CD14-positive monocyte (primary cell): ENCODE measurements at regions not wholly inside any gene's neighbourhood (a gene's known extent, or its start where the extent isn't known, plus 50 kb on each side); places are given as distances from the start of the nearest gene placed in this dataset.

Experiments used
- DNase-seq, 3 donors: peaks; one replicate each; pipeline ENCODE4 v3.0.0-alpha.2; 2011 to 2022
- H2AFZ ChIP-seq: 2 replicates; pipeline ENCODE4 v1.6.0; 2012; ENCODE audit warnings: mild to moderate bottlenecking, low read depth, low read length, inconsistent platforms; ENCODE audit not compliant: insufficient read depth, poor library complexity, severe bottlenecking
- H3K27ac ChIP-seq, 2 donors: 1 replicate in 1 of 2; 2 replicates in 1 of 2; pipeline ENCODE4 v1.5.1; 2012 to 2013; ENCODE audit warnings: low read length in 2 of 2, control low read depth in 1 of 2, inconsistent platforms in 1 of 2, low read depth in 1 of 2, mild to moderate bottlenecking in 1 of 2
- H3K27me3 ChIP-seq, 2 donors: one replicate each; pipeline versions ENCODE4 v1.6.0 to v1.6.1; 2011 to 2013; ENCODE audit warnings: low read length in 2 of 2; ENCODE audit not compliant: control insufficient read depth in 2 of 2, insufficient read depth in 2 of 2
- H3K36me3 ChIP-seq, 2 donors: replicated peaks in 1 of 2; 1 replicate in 1 of 2; 2 replicates in 1 of 2; pipeline versions ENCODE4 v1.5.1 to v1.6.1; 2012 to 2013; ENCODE audit warnings: low read length in 2 of 2, control low read depth in 1 of 2, inconsistent platforms in 1 of 2, mild to moderate bottlenecking in 1 of 2; ENCODE audit not compliant: insufficient read depth in 2 of 2, control insufficient read depth in 1 of 2
- H3K4me1 ChIP-seq, 2 donors: 1 replicate in 1 of 2; 2 replicates in 1 of 2; pipeline versions ENCODE4 v1.5.1 to v1.6.1; 2012 to 2013; ENCODE audit warnings: low read length in 2 of 2, control low read depth in 1 of 2, inconsistent platforms in 1 of 2, mild to moderate bottlenecking in 1 of 2, moderate library complexity in 1 of 2; ENCODE audit not compliant: insufficient read depth in 2 of 2, control insufficient read depth in 1 of 2
- H3K4me2 ChIP-seq: replicated peaks from 2 replicates; pipeline ENCODE3; 2012; ENCODE audit warnings: low read length, moderate library complexity, mild to moderate bottlenecking; ENCODE audit not compliant: poor library complexity, severe bottlenecking; ENCODE audit errors: extremely low read depth
- H3K4me3 ChIP-seq, 3 experiments: fragments of 200-600 bp in 1 of 3; sonication (generic) in 1 of 3; replicated peaks in 1 of 3; 1 replicate in 2 of 3; 2 replicates in 1 of 3; pipeline ENCODE4 v1.5.1; 2011 to 2013; ENCODE audit warnings: low read length in 3 of 3, mild to moderate bottlenecking in 3 of 3, control low read depth in 2 of 3, low read depth in 2 of 3, inconsistent platforms in 1 of 3, moderate library complexity in 1 of 3
- H3K79me2 ChIP-seq: 2 replicates; pipeline ENCODE4 v1.6.0; 2012; ENCODE audit warnings: mild to moderate bottlenecking, control low read depth, inconsistent platforms, low read length, moderate library complexity; ENCODE audit not compliant: insufficient read depth
- H3K9ac ChIP-seq: 2 replicates; pipeline ENCODE4 v1.6.0; 2017; ENCODE audit warnings: low read length, mild to moderate bottlenecking; ENCODE audit not compliant: insufficient read depth, poor library complexity, severe bottlenecking
- H3K9me3 ChIP-seq, 2 donors: replicated peaks in 1 of 2; 1 replicate in 1 of 2; 2 replicates in 1 of 2; pipeline versions ENCODE4 v1.5.1 to v1.6.1; 2012 to 2013; ENCODE audit warnings: low read length in 2 of 2, control low read depth in 1 of 2; ENCODE audit not compliant: control insufficient read depth in 1 of 2, insufficient read depth in 1 of 2
- H4K20me1 ChIP-seq: 2 replicates; pipeline ENCODE4 v1.6.0; 2012; ENCODE audit warnings: mild to moderate bottlenecking, low read length, control low read depth, moderate library complexity; ENCODE audit not compliant: insufficient read depth
- H3K27ac Mint-ChIP-seq, 7 donors: one replicate each; pipeline ENCODE4 v1.8.0; 2020; ENCODE audit warnings: mild to moderate bottlenecking in 7 of 7, mixed read lengths in 7 of 7, moderate library complexity in 6 of 7, inconsistent platforms in 2 of 7
- H3K27me3 Mint-ChIP-seq, 3 donors: one replicate each; pipeline ENCODE4 v1.8.0; 2021 to 2022; ENCODE audit warnings: low read depth in 3 of 3, mild to moderate bottlenecking in 3 of 3, mixed read lengths in 3 of 3, moderate library complexity in 3 of 3, inconsistent platforms in 1 of 3
- H3K36me3 Mint-ChIP-seq, 2 donors: one replicate each; pipeline ENCODE4 v1.8.0; 2020; ENCODE audit warnings: mixed read lengths in 2 of 2, inconsistent platforms in 1 of 2, mild to moderate bottlenecking in 1 of 2
- H3K4me1 Mint-ChIP-seq: one replicate; pipeline ENCODE4 v1.8.0; 2020; ENCODE audit warnings: mild to moderate bottlenecking, mixed read lengths
- H3K4me3 Mint-ChIP-seq, 2 donors: one replicate each; pipeline ENCODE4 v1.8.0; 2020; ENCODE audit warnings: mild to moderate bottlenecking in 2 of 2, mixed read lengths in 2 of 2, moderate library complexity in 1 of 2
- H3K9me3 Mint-ChIP-seq, 7 donors: one replicate each; pipeline ENCODE4 v1.8.0; 2020 to 2022; ENCODE audit warnings: mixed read lengths in 7 of 7, mild to moderate bottlenecking in 6 of 7, moderate library complexity in 6 of 7, inconsistent platforms in 2 of 7
- WGBS: methylation state at CpG from one replicate; pipeline ENCODE4 v1.1.5; 2013; ENCODE audit warnings: missing lambda C conversion rate; ENCODE audit not compliant: insufficient coverage; 5-methylcytosine and 5-hydroxymethylcytosine counted together
- intact Hi-C, 2 donors: fragments of 100-400 bp; cut with micrococcal nuclease; formaldehyde crosslinking; loops; one replicate each; pipeline versions ENCODE4 v1.15.0 to v1.15.1; 2023
- TF ChIP-seq, protein P1 (sequence below): fragments of 200-600 bp; IDR thresholded peaks from one replicate; pipeline ENCODE4 v1.8.0; 2022; ENCODE audit warnings: antibody characterized with exemption, mild to moderate bottlenecking

DNA sequence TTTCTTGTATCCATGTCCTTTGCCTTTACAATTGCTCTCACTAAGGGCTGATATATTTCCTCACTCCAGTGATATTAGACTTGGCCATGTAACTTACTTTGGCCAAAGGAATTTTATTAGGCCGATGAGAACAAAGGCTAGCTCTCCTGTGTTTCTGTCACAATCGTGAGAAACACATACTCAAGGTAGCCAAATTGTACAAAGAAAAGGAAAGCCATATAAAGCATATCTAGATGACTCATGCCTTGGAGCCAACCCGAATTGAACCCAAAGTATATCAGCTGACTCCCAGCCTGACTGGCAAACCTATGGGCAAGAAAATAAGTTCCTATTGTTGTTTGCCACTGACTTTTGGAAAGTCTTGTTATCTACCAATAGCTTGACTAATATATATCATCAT is 371.7 kb upstream of the LRRC7 start:
- TF ChIP-seq, protein P1, sequence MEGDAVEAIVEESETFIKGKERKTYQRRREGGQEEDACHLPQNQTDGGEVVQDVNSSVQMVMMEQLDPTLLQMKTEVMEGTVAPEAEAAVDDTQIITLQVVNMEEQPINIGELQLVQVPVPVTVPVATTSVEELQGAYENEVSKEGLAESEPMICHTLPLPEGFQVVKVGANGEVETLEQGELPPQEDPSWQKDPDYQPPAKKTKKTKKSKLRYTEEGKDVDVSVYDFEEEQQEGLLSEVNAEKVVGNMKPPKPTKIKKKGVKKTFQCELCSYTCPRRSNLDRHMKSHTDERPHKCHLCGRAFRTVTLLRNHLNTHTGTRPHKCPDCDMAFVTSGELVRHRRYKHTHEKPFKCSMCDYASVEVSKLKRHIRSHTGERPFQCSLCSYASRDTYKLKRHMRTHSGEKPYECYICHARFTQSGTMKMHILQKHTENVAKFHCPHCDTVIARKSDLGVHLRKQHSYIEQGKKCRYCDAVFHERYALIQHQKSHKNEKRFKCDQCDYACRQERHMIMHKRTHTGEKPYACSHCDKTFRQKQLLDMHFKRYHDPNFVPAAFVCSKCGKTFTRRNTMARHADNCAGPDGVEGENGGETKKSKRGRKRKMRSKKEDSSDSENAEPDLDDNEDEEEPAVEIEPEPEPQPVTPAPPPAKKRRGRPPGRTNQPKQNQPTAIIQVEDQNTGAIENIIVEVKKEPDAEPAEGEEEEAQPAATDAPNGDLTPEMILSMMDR: no peak
- H3K36me3 Mint-ChIP-seq: no peaks in the 10 kb centered on the region

GRCh38 chr1:69197816-69198215 is 369.9 kb upstream of the LRRC7 start:
- no peaks in the 10 kb centered on the region for H3K9me3 ChIP-seq
- DNase-seq: no peak
- H4K20me1 ChIP-seq: no peaks in the 10 kb centered on the region
- no CpG with 5 or more reads among the region's 3 CpGs for WGBS
- H3K27me3 ChIP-seq: no peaks in the 10 kb centered on the region
- no peaks in the 10 kb centered on the region for H3K4me1 Mint-ChIP-seq
- H3K4me3 ChIP-seq: no peak overlapping the region
- H3K9me3 Mint-ChIP-seq: peaks cover 0 to 11% (median 4%) of the 10 kb centered on the region in 7 donors
- no peak overlapping the region for H3K9ac ChIP-seq
- no peak overlapping the region for H3K27ac Mint-ChIP-seq
- H3K27me3 Mint-ChIP-seq: no peaks in the 10 kb centered on the region
- no peak overlapping the region for H3K27ac ChIP-seq
- intact Hi-C loops: no loop called here
- H3K4me3 Mint-ChIP-seq: no peak overlapping the region
- TF ChIP-seq, protein P1: no peak
- no peak overlapping the region for H2AFZ ChIP-seq
- H3K4me2 ChIP-seq: no peak overlapping the region
- no peaks in the 10 kb centered on the region for H3K36me3 ChIP-seq
- no peaks in the 10 kb centered on the region for H3K79me2 ChIP-seq
- no peaks in the 10 kb centered on the region for H3K36me3 Mint-ChIP-seq
- H3K4me1 ChIP-seq: no peaks in the 10 kb centered on the region

More for the DNA sequence above, 371.7 kb upstream of the LRRC7 start:
- no peak overlapping the region for H3K27ac ChIP-seq
- no peaks in the 10 kb centered on the region for H3K79me2 ChIP-seq
- H3K4me3 ChIP-seq: no peak overlapping the region
- peaks cover 0 to 4% (median 2%) of the 10 kb centered on the region in 7 donors for H3K9me3 Mint-ChIP-seq
- no peak overlapping the region for H3K27ac Mint-ChIP-seq
- no peak for DNase-seq
- H3K36me3 ChIP-seq: no peaks in the 10 kb centered on the region
- H4K20me1 ChIP-seq: no peaks in the 10 kb centered on the region
- no peaks in the 10 kb centered on the region for H3K4me1 ChIP-seq
- H3K9me3 ChIP-seq: no peaks in the 10 kb centered on the region
- H3K4me1 Mint-ChIP-seq: no peaks in the 10 kb centered on the region
- no peaks in the 10 kb centered on the region for H3K27me3 Mint-ChIP-seq
- H3K4me3 Mint-ChIP-seq: no peak overlapping the region
- no peak overlapping the region for H2AFZ ChIP-seq
- no peak overlapping the region for H3K9ac ChIP-seq
- intact Hi-C loops: no loop called here
- H3K27me3 ChIP-seq: no peaks in the 10 kb centered on the region
- WGBS: no CpG with 5 or more reads among the region's 3 CpGs
- H3K4me2 ChIP-seq: no peak overlapping the region
